ENCODE measurements at regions not wholly inside any gene's neighbourhood (a gene's known extent, or its start where the extent isn't known, plus 50 kb on each side); places are given as distances from the start of the nearest gene placed in this dataset.
"Not testable (repeated sequence)": the region's sequence is repeated elsewhere in the genome, so short reads cannot be mapped to it uniquely, and the experiment has no call there.

DNA sequence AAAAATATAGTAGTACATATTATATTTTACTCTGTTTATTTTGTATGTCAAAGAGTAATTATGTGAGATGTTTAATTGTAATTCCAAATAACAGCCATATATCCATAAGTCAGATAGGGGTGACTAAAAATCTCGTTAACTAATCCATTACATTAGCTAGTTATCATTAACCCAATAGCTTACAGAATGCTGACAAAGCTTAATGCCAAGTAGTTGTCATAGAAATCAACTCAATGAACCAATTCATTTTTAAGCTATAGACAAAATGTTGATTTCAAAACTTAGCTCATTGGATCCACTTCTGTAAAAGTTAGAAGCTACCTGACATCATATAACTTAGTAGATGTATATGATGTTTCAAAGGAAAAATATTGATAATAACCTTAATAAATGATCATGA lies 206.7 kb upstream of the SLITRK1 start:
- no peak for FAIRE-seq

GRCh38 chr13:84086847-84087162 lies 204.5 kb upstream of the SLITRK1 start:
- no peak for FAIRE-seq

- FAIRE-seq: not testable (repeated sequence)
These were observed 204.0 kb upstream of the SLITRK1 start for GRCh38 chr13:84086098-84086846.

DNA sequence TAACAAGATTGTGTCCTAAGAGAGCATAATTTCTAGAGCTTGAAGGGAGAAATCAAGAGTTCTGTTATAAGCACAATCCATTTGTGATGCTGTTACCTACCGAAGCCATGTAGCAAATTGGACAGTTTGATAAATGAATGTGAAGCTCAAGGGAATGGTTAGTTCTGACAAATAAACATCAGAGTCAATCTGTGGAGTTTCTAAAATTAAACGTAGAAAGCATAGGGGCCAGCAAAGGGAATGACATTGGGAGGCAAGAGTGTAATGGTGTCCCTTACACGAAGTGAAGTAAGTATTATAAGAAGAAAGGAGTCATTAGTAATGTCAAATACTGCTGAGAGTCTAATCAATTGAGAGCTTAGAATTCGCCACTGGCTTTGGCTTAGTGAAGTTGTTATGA lies 200.2 kb upstream of the SLITRK1 start:
- FAIRE-seq: no peak

DNA sequence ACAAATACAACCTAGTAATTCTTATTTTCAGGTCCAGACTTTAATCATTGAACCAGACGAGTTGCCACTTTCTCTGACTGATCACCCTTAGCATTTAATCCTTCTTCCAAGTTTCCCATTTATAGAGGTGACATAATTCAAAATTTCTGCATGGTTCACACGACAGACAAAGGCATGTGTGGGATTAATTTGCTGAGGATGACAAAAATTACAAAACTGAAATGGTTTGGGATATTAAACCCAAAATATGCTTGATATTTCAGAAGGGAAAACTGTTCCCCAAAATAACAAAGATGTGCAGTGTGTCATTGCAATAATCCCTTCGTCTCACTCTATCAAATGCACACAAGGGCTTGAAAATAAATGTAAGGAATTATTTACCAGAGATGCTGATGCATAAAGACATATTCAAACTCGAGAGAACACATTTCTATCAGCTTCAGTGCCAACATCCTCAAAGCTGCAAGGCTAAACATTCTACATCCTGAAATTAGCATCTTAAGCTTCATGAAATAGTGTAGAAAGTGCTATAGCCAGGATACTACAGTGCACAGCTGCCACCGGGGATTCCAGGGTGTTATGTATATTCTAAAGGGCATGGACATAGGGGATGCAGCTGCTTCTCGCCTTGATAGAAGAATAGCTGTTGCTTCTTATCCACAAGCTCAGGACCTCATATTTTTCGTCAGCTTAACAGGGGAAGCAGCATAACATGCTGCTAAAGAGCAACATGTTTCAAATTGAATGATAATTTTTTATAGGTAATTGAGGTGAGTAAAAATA lies 198.7 kb upstream of the SLITRK1 start:
- FAIRE-seq: no peak

- FAIRE-seq: no peak
These were observed 195.0 kb upstream of the SLITRK1 start for GRCh38 chr13:84077271-84077670.

DNA sequence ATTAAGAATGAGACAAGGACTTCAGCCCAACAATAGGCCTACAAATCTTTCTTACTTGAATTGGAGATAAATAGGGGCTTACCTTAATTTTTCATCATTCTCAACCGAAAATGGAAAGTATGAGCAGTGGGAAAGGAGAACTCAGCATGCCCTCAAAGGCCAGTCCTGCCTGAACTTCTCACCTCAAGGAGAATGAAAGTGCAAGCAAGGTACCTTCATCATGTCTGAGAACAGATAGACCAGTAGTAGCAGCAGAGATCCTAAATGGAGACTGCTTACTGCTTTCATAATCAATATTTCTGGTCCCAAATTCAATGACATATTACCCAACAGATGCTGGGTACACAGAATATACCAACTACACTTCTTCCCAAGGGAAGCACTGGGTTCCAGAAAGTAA lies 194.0 kb upstream of the SLITRK1 start:
- FAIRE-seq: no peak

DNA sequence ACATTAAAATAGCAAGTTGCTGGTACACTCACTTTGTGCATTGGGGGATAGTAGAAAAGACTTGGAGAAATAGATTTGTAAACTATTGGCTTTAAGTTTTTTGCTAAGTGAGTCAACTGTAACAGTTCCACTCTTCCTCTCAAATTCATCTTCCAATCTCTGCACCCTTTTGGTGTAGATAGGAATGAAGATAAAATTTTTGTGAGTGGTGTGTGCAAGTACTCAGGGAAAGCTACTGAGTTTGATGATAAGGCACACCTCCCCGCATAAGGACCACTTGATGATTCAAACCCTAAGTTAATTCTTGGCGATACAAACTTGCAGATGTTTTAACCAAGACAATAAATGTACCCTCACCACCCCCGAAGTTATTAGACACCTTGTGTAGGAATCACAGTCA lies 168.3 kb upstream of the SLITRK1 start:
- FAIRE-seq: no peak

- no peak for FAIRE-seq
These were observed 167.4 kb upstream of the SLITRK1 start for GRCh38 chr13:84049443-84050219.

DNA sequence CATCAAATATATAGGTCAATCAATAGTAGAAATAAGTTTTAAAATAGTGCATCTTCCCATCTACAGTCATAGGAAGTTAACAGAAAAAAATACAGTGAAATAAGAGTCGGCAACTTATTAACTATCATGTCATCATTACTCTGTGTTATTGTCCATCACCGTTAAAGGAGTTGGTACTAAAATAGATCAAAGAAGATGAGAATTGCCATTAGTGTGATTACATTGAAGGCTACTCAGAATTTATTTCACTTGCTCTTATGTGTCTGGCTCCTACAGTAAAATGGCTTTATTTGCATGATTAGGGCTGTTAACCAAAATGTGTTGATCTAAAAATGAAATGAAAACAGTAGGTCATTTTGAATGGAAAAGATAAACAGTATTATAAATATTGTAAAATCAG lies 162.5 kb upstream of the SLITRK1 start:
- no peak for FAIRE-seq

- no peak for FAIRE-seq
These were observed 155.7 kb upstream of the SLITRK1 start for GRCh38 chr13:84038001-84038400.

DNA sequence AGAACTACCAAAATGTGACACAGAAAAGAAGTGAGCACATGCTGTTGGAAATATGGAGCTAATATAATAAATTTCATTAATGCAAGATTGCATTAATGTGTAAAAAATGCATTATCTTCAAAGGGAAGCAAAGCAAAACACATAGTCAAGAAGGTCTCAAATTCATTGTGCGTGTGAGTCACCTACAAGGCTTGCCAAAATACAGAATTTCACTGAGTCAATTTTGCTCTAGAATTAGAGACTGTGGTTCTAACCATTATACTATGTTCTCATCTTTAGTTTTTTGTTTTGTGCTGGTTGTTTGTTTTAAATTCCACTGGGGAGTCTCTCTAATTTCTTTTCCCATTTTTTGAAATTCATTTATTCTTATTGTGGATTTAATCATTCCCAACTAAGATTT lies 149.8 kb upstream of the SLITRK1 start:
- FAIRE-seq: no peak

- FAIRE-seq: no peak
These were observed 148.8 kb upstream of the SLITRK1 start for GRCh38 chr13:84031120-84031519.

DNA sequence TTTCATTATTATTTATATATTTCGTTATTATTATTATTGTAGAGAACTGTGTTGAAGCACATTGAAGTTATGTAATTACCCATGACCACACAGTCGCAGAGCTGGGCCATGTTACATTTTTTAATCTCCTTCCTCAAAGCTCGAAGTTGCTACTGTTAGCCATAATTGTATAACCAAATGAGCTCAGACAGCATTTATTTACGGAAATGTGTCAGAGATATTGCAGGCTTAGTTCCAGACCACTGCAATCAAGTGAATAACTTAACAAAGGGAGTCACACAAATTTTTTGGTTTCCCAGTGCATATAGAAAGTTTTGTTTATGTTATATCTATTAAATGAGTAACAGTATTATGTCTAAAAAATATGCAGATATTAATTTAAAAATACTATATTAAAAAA lies 147.1 kb upstream of the SLITRK1 start:
- FAIRE-seq: no peak

DNA sequence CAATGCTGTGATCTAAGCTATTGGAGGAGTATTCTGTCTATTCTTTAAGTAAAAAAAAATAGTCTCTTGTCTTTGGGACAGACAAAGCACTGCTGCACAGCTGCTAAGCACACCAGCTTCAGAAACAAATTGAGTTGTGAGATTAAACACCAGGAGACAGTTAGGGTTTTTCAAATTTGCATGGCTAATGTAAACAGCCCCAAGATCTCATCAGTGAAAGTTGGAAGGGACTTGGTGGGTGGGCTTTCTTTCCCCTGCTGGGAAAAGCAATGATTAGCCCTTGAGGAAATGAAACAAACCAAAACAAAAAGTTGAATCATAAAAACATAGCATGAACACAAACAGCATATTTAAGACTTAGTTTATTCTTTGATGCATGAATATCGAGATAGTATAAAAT lies 143.6 kb upstream of the SLITRK1 start:
- FAIRE-seq: no peak

- FAIRE-seq: no peak
These were observed 114.1 kb upstream of the SLITRK1 start for GRCh38 chr13:83996415-83996814.

GRCh38 chr13:83995930-83996329 lies 113.7 kb upstream of the SLITRK1 start:
- FAIRE-seq: no peak

- FAIRE-seq: no peak
These were observed 110.5 kb upstream of the SLITRK1 start for GRCh38 chr13:83992566-83993358.

DNA sequence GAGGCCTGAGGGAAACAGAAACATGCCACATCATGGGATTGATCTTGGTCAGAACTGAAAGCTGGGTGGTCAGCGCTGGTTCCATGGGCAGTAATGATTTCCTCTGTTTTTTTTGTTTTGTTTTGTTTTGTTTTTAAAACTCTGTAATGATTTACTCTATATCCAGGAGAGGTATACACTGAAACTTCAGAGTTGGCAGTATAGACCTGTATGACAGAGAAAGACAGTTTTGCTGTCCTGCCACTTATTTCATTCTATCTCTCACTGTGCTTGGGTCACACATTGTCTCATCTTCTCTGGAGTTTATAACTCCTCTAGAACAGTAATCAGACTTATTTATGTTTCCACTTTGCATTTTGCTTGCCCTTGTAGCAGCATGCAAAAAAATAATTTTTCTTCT lies 105.1 kb upstream of the SLITRK1 start:
- no peak for FAIRE-seq

- no peak for FAIRE-seq
These were observed 102.5 kb upstream of the SLITRK1 start for GRCh38 chr13:83984793-83985192.

- FAIRE-seq: no peak
These were observed 98.1 kb upstream of the SLITRK1 start for GRCh38 chr13:83980331-83980730.

DNA sequence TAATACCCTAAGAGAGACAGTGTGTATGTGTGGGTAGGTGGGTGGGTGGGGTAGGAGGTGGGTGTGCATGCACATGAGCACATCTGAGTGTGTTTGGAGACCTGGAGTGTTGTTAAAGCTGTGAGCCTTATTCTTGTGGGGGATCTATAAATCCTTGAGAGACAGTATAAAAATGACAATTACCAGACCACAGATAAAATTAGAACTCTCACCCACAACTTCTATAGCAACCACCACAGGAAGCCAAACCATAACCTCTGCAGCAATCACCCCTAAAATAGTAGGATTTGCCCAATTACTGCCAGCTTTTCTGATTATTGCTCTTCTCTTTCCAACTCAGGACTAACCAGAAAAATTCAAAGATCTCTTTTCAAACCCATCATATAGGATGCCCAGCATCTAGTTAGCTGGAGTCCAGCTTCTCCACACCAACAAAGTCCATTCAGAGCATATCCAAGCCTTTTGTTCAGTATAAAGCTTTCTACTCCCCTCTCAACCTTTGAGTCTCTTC lies 93.4 kb upstream of the SLITRK1 start:
- no peak for FAIRE-seq

DNA sequence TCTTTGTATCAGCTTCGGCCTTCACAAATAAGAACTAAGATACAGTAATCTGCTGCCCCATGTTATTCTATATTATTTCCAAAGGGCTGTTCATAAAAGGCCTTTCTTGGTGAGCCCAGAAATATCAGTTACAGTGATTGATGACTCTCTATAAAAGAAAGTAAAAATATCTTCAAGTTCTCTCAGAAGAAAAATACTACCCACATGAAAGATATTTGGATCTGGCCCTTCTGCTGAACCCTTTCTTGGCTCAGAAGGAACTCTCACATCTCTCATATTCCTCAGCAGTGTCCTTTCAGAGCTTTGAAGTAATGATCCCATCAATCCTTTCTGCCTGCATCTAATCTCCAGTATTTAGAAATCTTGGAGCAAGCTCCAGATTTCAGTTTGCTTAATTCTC lies 76.3 kb upstream of the SLITRK1 start:
- FAIRE-seq: no peak

Data from TTC549 (cell line).